Osteocyte (in vitro differentiated cells): ENCODE measurements at regions not wholly inside any gene's neighbourhood (a gene's known extent, or its start where the extent isn't known, plus 50 kb on each side); places are given as distances from the start of the nearest gene placed in this dataset.

ENCODE experiments used
- DNase-seq: peaks from one replicate; pipeline ENCODE4 v3.0.0; 2021; ENCODE audit warnings: mixed read lengths; ENCODE audit not compliant: unreplicated experiment; ENCODE audit errors: extremely low spot score
- H3K27ac Mint-ChIP-seq: one replicate; pipeline ENCODE4 v1.8.0; 2021; ENCODE audit warnings: mild to moderate bottlenecking, mixed read lengths; ENCODE audit not compliant: unreplicated experiment
- H3K27me3 Mint-ChIP-seq: one replicate; pipeline ENCODE4 v1.8.0; 2021; ENCODE audit warnings: mixed read lengths; ENCODE audit not compliant: unreplicated experiment
- H3K36me3 Mint-ChIP-seq: one replicate; pipeline ENCODE4 v1.8.0; 2021; ENCODE audit warnings: mixed read lengths; ENCODE audit not compliant: unreplicated experiment
- H3K4me1 Mint-ChIP-seq: one replicate; pipeline ENCODE4 v1.8.0; 2021; ENCODE audit warnings: mixed read lengths; ENCODE audit not compliant: unreplicated experiment
- H3K4me3 Mint-ChIP-seq: one replicate; pipeline ENCODE4 v1.8.0; 2021; ENCODE audit warnings: mild to moderate bottlenecking, moderate library complexity, mixed read lengths; ENCODE audit not compliant: unreplicated experiment
- H3K9me3 Mint-ChIP-seq: one replicate; pipeline ENCODE4 v1.8.0; 2021; ENCODE audit warnings: mixed read lengths; ENCODE audit not compliant: unreplicated experiment
- CTCF ChIP-seq: fragments of 200-600 bp; sonication (generic); IDR thresholded peaks from 2 replicates; pipeline ENCODE4 v1.5.0; 2021; ENCODE audit warnings: antibody characterized with exemption, mild to moderate bottlenecking, moderate library complexity

- no peaks in the 10 kb centered on the region for H3K36me3 Mint-ChIP-seq
- no peak overlapping the region for H3K4me3 Mint-ChIP-seq
- no peak for TF ChIP-seq CTCF
These were observed 360.8 kb downstream of the AEBP2 start for GRCh38 chr12:19799895-19800602.

GRCh38 chr12:19800884-19801283 lies 361.6 kb downstream of the AEBP2 start:
- Mint-ChIP-seq H3K36me3 (no peaks in the 10 kb centered on the region), H3K4me3 (no peak overlapping the region), H3K9me3 (no peaks in the 10 kb centered on the region), H3K27me3 (no peaks in the 10 kb centered on the region), H3K27ac (peak overlapping the region; percentile 62), H3K4me1 (peaks cover 35% of the 10 kb centered on the region)
- TF ChIP-seq CTCF: no peak
- no peak for DNase-seq

More at GRCh38 chr12:19799895-19800602, 360.8 kb downstream of the AEBP2 start:
- Mint-ChIP-seq H3K27ac (peak overlapping the region; percentile 53), H3K9me3 (no peaks in the 10 kb centered on the region), H3K4me1 (peaks cover 35% of the 10 kb centered on the region), H3K27me3 (no peaks in the 10 kb centered on the region)
- no peak for DNase-seq

GRCh38 chr12:19801941-19802340 lies 362.6 kb downstream of the AEBP2 start:
- no peaks in the 10 kb centered on the region for H3K36me3 Mint-ChIP-seq
- DNase-seq: no peak
- no peaks in the 10 kb centered on the region for H3K9me3 Mint-ChIP-seq

GRCh38 chr12:19802915-19803314 lies 363.6 kb downstream of the AEBP2 start:
- H3K27ac Mint-ChIP-seq: no peak overlapping the region
- H3K36me3 Mint-ChIP-seq: no peaks in the 10 kb centered on the region
- peaks cover 41% of the 10 kb centered on the region for H3K4me1 Mint-ChIP-seq
- no peak overlapping the region for H3K4me3 Mint-ChIP-seq
- DNase-seq: no peak
- H3K9me3 Mint-ChIP-seq: no peaks in the 10 kb centered on the region
- no peaks in the 10 kb centered on the region for H3K27me3 Mint-ChIP-seq
- TF ChIP-seq CTCF: no peak

More at GRCh38 chr12:19801941-19802340, 362.6 kb downstream of the AEBP2 start:
- Mint-ChIP-seq H3K4me1 (peaks cover 35% of the 10 kb centered on the region), H3K27ac (no peak overlapping the region), H3K4me3 (no peak overlapping the region), H3K27me3 (no peaks in the 10 kb centered on the region)
- TF ChIP-seq CTCF: no peak

- H3K27ac Mint-ChIP-seq: no peak overlapping the region
- H3K4me3 Mint-ChIP-seq: no peak overlapping the region
- no peak for DNase-seq
- no peaks in the 10 kb centered on the region for H3K9me3 Mint-ChIP-seq
- H3K27me3 Mint-ChIP-seq: no peaks in the 10 kb centered on the region
- TF ChIP-seq CTCF: no peak
- H3K4me1 Mint-ChIP-seq: peaks cover 37% of the 10 kb centered on the region
- H3K36me3 Mint-ChIP-seq: no peaks in the 10 kb centered on the region
These were observed 365.4 kb downstream of the AEBP2 start for GRCh38 chr12:19804737-19805136.
